ENCODE measurements at regions not wholly inside any gene's neighbourhood (a gene's known extent, or its start where the extent isn't known, plus 50 kb on each side); places are given as distances from the start of the nearest gene placed in this dataset.

- TF ChIP-seq, protein P1, sequence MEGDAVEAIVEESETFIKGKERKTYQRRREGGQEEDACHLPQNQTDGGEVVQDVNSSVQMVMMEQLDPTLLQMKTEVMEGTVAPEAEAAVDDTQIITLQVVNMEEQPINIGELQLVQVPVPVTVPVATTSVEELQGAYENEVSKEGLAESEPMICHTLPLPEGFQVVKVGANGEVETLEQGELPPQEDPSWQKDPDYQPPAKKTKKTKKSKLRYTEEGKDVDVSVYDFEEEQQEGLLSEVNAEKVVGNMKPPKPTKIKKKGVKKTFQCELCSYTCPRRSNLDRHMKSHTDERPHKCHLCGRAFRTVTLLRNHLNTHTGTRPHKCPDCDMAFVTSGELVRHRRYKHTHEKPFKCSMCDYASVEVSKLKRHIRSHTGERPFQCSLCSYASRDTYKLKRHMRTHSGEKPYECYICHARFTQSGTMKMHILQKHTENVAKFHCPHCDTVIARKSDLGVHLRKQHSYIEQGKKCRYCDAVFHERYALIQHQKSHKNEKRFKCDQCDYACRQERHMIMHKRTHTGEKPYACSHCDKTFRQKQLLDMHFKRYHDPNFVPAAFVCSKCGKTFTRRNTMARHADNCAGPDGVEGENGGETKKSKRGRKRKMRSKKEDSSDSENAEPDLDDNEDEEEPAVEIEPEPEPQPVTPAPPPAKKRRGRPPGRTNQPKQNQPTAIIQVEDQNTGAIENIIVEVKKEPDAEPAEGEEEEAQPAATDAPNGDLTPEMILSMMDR (IDR thresholded peaks at IDR 0.05), result no peak
- DNase-seq (no peak), ATAC-seq (no peak)
- no peaks in the 10 kb centered on the region for H3K4me1 ChIP-seq
- no peaks in the 10 kb centered on the region for H3K36me3 ChIP-seq
- intact Hi-C loops (cut with DNase I), result no loop called here
- no peak overlapping the region for H3K27ac ChIP-seq
- no peak overlapping the region for H3K4me3 ChIP-seq
- no peaks in the 10 kb centered on the region for H3K27me3 ChIP-seq
- H3K9me3 ChIP-seq, result no peaks in the 10 kb centered on the region
These were observed 135.6 kb downstream of the UNC5CL start for GRCh38 chr6:40903456-40903855.

DNA sequence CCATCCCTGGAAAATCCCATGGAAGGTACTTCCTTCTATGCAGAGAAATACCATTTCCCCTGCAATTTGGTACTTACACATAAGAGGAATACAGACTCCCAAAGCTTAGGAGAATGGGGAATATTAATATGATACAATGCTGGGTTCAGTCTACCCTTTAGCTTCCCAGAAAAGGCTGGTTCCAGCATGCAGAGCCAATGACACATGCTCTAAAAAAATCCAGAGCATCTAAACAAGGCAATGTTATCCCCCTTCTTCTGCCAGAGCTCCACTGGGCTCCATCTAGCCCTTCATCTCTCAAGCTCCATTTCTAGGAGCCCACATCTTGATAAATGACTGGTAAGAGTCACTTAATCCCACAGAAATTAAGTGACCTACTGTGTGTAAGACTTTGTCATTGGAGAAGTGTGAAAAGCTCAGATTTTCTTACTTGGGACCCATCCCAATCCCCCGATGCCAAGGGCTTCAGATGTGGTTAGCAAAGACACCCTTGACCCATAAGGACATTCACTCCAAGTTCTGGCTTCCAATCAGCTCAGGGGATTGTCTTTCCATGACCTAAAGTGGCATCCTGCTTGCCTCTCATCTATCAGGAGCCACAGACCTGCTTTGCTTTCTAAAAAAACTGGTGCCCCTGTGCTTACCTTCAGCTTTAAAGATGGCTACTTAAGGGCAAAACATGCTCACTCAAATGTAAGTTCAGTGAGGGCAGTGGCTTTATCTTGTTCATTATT lies 137.5 kb downstream of the UNC5CL start:
- DNase-seq, result no peak
- TF ChIP-seq, protein P1 (IDR thresholded peaks at IDR 0.05), result no peak
- no peak for ATAC-seq
- Histone ChIP-seq H3K27me3 (no peaks in the 10 kb centered on the region), H3K4me3 (no peak overlapping the region), H3K9me3 (no peaks in the 10 kb centered on the region), H3K27ac (no peak overlapping the region), H3K36me3 (no peaks in the 10 kb centered on the region), H3K4me1 (no peaks in the 10 kb centered on the region)
- intact Hi-C loops (cut with DNase I), result no loop called here

DNA sequence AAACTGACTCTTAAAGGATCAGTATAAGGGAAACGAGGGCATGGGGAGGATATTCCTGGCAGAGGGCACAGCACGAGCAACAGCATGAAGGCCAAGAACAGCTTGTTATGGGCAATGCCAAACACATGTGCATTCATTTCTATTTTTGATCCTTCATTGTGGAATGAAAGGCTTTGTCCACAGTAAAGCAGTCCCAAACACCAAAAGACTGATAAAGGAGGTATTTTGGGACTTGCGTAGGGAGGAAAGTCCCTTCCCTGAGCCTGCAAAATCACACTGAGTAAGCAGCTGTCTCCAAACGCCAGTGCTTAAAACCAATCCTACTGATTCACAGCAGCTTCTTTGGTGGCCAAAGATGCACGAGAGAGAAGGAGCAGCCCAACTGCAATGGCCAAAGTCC lies 138.2 kb downstream of the UNC5CL start:
- ATAC-seq (no peak), DNase-seq (no peak)
- H3K27me3 ChIP-seq, result no peaks in the 10 kb centered on the region
- intact Hi-C loops (cut with DNase I), result no loop called here
- H3K9me3 ChIP-seq, result no peaks in the 10 kb centered on the region
- H3K4me3 ChIP-seq, result no peak overlapping the region
- TF ChIP-seq, protein P1 (IDR thresholded peaks at IDR 0.05), result no peak
- no peaks in the 10 kb centered on the region for H3K4me1 ChIP-seq
- H3K27ac ChIP-seq, result no peak overlapping the region
- H3K36me3 ChIP-seq, result no peaks in the 10 kb centered on the region

DNA sequence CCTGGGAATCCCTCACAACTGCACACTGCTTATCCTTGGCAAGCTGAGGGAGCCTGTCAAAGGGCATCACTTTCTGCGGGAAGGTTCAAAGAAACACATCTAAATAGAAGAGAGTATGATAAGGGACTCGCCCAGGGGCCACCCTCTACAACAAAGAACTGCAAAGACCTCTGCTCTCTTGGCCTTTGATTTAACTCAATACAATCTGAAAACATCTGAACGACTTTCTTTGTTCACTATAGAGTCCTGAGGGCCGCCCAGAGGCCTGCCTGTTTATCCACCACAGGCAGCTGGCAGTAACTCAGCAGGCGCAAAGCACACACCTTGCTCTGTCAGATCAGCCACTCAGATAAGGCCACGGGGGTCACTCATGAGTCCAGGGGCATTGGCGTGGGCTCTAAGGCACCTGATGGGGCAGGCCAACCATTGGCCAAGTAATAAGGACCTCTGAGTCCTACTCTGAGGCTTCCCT lies 139.3 kb downstream of the UNC5CL start:
- Histone ChIP-seq H3K9me3 (no peaks in the 10 kb centered on the region), H3K27me3 (no peaks in the 10 kb centered on the region), H3K27ac (no peak overlapping the region), H3K36me3 (no peaks in the 10 kb centered on the region), H3K4me3 (no peak overlapping the region), H3K4me1 (no peaks in the 10 kb centered on the region)
- no peak for ATAC-seq
- TF ChIP-seq, protein P1 (IDR thresholded peaks at IDR 0.05), result no peak
- intact Hi-C loops (cut with DNase I), result no loop called here
- DNase-seq, result no peak

GRCh38 chr6:40898073-40898472 lies 140.9 kb downstream of the UNC5CL start:
- no peak overlapping the region for H3K4me3 ChIP-seq
- H3K9me3 ChIP-seq, result no peaks in the 10 kb centered on the region
- H3K36me3 ChIP-seq, result no peaks in the 10 kb centered on the region
- no peaks in the 10 kb centered on the region for H3K4me1 ChIP-seq
- ATAC-seq (no peak), DNase-seq (no peak)
- H3K27me3 ChIP-seq, result no peaks in the 10 kb centered on the region
- TF ChIP-seq, protein P1 (IDR thresholded peaks at IDR 0.05), result no peak
- no peak overlapping the region for H3K27ac ChIP-seq
- intact Hi-C loops (cut with DNase I), result no loop called here

Measured in upper lobe of right lung (tissue), 1 donor.